ENCODE measurements at regions not wholly inside any gene's neighbourhood (a gene's known extent, or its start where the extent isn't known, plus 50 kb on each side); places are given as distances from the start of the nearest gene placed in this dataset.

DNA sequence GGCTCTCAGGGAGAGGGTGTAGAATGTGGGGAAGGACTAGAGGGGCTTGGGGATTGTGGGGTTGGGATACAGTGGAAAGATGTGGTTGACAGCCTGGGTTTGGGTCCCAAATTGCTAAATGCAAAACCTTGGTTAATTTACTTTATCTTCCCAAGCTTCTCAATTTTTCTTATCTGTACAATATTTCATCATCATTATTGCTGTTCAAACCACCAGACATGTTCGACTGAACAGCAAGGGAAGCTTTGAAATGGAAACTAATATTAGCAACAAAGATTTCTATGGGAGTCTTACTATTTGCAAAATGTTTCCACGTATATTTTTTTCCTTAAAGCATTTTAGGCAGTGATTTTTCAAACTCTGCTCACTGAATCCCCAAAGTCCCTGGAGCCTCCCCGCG lies 67.0 kb upstream of the KAZN start:
- Histone ChIP-seq H3K27me3 (ENCODE audit: control insufficient read depth in 2 of 2, insufficient read depth in 2 of 2, low read length in 2 of 2) (no peaks in the 10 kb centered on the region), H3K27ac (ENCODE audit: low read depth in 2 of 2, low read length in 2 of 2) (no peak overlapping the region), H3K9ac (ENCODE audit: low read depth in 1 of 2, low read length in 2 of 2) (no peak overlapping the region), H3K9me3 (ENCODE audit: control insufficient read depth in 2 of 2, low read length in 2 of 2) (no peaks in the 10 kb centered on the region), H3K36me3 (ENCODE audit: control insufficient read depth in 2 of 2, insufficient read depth in 2 of 2, low read length in 2 of 2) (no peaks in the 10 kb centered on the region), H3K4me1 (ENCODE audit: control insufficient read depth in 2 of 2, insufficient read depth in 2 of 2, low read length in 2 of 2) (peaks cover 0 to 2% of the 10 kb centered on the region in 2 donors), H3K4me3 (ENCODE audit: low read length in 2 of 2) (no peak overlapping the region)

GRCh38 chr1:14535619-14536355 lies 62.7 kb upstream of the KAZN start:
- Histone ChIP-seq H3K9me3 (ENCODE audit: control insufficient read depth in 2 of 2, low read length in 2 of 2) (no peaks in the 10 kb centered on the region), H3K4me1 (ENCODE audit: control insufficient read depth in 2 of 2, insufficient read depth in 2 of 2, low read length in 2 of 2) (peaks cover 0 to 2% of the 10 kb centered on the region in 2 donors), H3K27ac (ENCODE audit: low read depth in 2 of 2, low read length in 2 of 2) (no peak overlapping the region), H3K4me3 (ENCODE audit: low read length in 2 of 2) (no peak overlapping the region), H3K9ac (ENCODE audit: low read depth in 1 of 2, low read length in 2 of 2) (no peak overlapping the region), H3K36me3 (ENCODE audit: control insufficient read depth in 2 of 2, insufficient read depth in 2 of 2, low read length in 2 of 2) (no peaks in the 10 kb centered on the region), H3K27me3 (ENCODE audit: control insufficient read depth in 2 of 2, insufficient read depth in 2 of 2, low read length in 2 of 2) (no peaks in the 10 kb centered on the region)

DNA sequence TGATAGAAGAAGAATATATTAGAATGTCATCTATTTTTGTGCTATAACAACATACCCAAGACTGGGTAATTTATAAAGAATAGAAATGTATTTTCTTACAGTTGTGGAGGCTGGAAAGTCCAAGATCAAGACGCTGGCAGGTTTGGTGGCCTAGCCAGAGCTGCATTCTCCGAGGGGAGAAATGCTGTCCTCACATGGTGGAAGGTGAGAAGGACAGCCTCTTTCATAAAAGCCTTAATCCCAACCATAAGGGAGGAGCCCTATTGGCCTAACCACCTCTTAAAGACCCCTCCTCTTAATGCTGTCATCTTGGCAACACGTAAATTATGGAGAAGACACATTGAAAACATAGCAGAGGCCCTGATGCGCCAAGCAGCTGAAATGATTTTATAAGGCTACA lies 60.1 kb upstream of the KAZN start:
- Histone ChIP-seq H3K27ac (ENCODE audit: low read depth in 2 of 2, low read length in 2 of 2) (no peak overlapping the region), H3K4me1 (ENCODE audit: control insufficient read depth in 2 of 2, insufficient read depth in 2 of 2, low read length in 2 of 2) (peaks cover 0 to 2% of the 10 kb centered on the region in 2 donors), H3K27me3 (ENCODE audit: control insufficient read depth in 2 of 2, insufficient read depth in 2 of 2, low read length in 2 of 2) (no peaks in the 10 kb centered on the region), H3K9me3 (ENCODE audit: control insufficient read depth in 2 of 2, low read length in 2 of 2) (no peaks in the 10 kb centered on the region), H3K36me3 (ENCODE audit: control insufficient read depth in 2 of 2, insufficient read depth in 2 of 2, low read length in 2 of 2) (no peaks in the 10 kb centered on the region), H3K4me3 (ENCODE audit: low read length in 2 of 2) (no peak overlapping the region), H3K9ac (ENCODE audit: low read depth in 1 of 2, low read length in 2 of 2) (no peak overlapping the region)

GRCh38 chr1:14539309-14539708 lies 59.2 kb upstream of the KAZN start:
- peaks cover 0 to 2% of the 10 kb centered on the region in 2 donors for H3K4me1 ChIP-seq (ENCODE audit: control insufficient read depth in 2 of 2, insufficient read depth in 2 of 2, low read length in 2 of 2)

GRCh38 chr1:14539953-14540563 lies 58.4 kb upstream of the KAZN start:
- Histone ChIP-seq H3K4me1 (ENCODE audit: control insufficient read depth in 2 of 2, insufficient read depth in 2 of 2, low read length in 2 of 2) (peaks cover 0 to 2% of the 10 kb centered on the region in 2 donors), H3K4me3 (ENCODE audit: low read length in 2 of 2) (no peak overlapping the region), H3K27me3 (ENCODE audit: control insufficient read depth in 2 of 2, insufficient read depth in 2 of 2, low read length in 2 of 2) (no peaks in the 10 kb centered on the region), H3K27ac (ENCODE audit: low read depth in 2 of 2, low read length in 2 of 2) (no peak overlapping the region), H3K9me3 (ENCODE audit: control insufficient read depth in 2 of 2, low read length in 2 of 2) (no peaks in the 10 kb centered on the region), H3K36me3 (ENCODE audit: control insufficient read depth in 2 of 2, insufficient read depth in 2 of 2, low read length in 2 of 2) (no peaks in the 10 kb centered on the region), H3K9ac (ENCODE audit: low read depth in 1 of 2, low read length in 2 of 2) (no peak overlapping the region)

More at GRCh38 chr1:14539309-14539708, 59.2 kb upstream of the KAZN start:
- Histone ChIP-seq H3K9ac (ENCODE audit: low read depth in 1 of 2, low read length in 2 of 2) (no peak overlapping the region), H3K27ac (ENCODE audit: low read depth in 2 of 2, low read length in 2 of 2) (no peak overlapping the region), H3K36me3 (ENCODE audit: control insufficient read depth in 2 of 2, insufficient read depth in 2 of 2, low read length in 2 of 2) (no peaks in the 10 kb centered on the region), H3K4me3 (ENCODE audit: low read length in 2 of 2) (no peak overlapping the region), H3K27me3 (ENCODE audit: control insufficient read depth in 2 of 2, insufficient read depth in 2 of 2, low read length in 2 of 2) (no peaks in the 10 kb centered on the region), H3K9me3 (ENCODE audit: control insufficient read depth in 2 of 2, low read length in 2 of 2) (no peaks in the 10 kb centered on the region)

DNA sequence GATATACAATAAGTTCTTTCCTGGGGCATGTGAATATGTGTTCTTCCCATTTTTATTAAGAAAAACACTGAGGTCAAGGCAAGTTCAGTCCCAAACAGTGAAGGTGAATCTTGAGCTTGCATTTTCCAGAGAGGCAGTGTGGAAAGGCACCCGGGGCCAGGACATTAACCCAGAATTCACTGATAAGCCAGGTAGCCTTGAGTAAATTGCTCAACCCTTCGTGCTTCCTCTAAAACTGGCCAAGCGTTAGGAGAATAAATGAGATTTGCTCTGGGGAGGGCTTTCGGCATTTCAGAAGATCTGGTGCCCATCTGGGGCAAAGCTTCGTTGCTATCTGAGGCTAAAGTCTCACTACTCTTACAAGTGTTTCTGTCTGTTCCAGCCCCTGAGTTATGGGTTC lies 57.1 kb upstream of the KAZN start:
- Histone ChIP-seq H3K4me3 (ENCODE audit: low read length in 2 of 2) (no peak overlapping the region), H3K4me1 (ENCODE audit: control insufficient read depth in 2 of 2, insufficient read depth in 2 of 2, low read length in 2 of 2) (no peaks in the 10 kb centered on the region), H3K9ac (ENCODE audit: low read depth in 1 of 2, low read length in 2 of 2) (no peak overlapping the region), H3K27me3 (ENCODE audit: control insufficient read depth in 2 of 2, insufficient read depth in 2 of 2, low read length in 2 of 2) (no peaks in the 10 kb centered on the region), H3K36me3 (ENCODE audit: control insufficient read depth in 2 of 2, insufficient read depth in 2 of 2, low read length in 2 of 2) (no peaks in the 10 kb centered on the region), H3K9me3 (ENCODE audit: control insufficient read depth in 2 of 2, low read length in 2 of 2) (no peaks in the 10 kb centered on the region), H3K27ac (ENCODE audit: low read depth in 2 of 2, low read length in 2 of 2) (no peak overlapping the region)

GRCh38 chr1:14543191-14543840 lies 55.2 kb upstream of the KAZN start:
- Histone ChIP-seq H3K9me3 (ENCODE audit: control insufficient read depth in 2 of 2, low read length in 2 of 2) (no peaks in the 10 kb centered on the region), H3K9ac (ENCODE audit: low read depth in 1 of 2, low read length in 2 of 2) (no peak overlapping the region), H3K4me1 (ENCODE audit: control insufficient read depth in 2 of 2, insufficient read depth in 2 of 2, low read length in 2 of 2) (no peaks in the 10 kb centered on the region), H3K4me3 (ENCODE audit: low read length in 2 of 2) (no peak overlapping the region), H3K27ac (ENCODE audit: low read depth in 2 of 2, low read length in 2 of 2) (no peak overlapping the region), H3K27me3 (ENCODE audit: control insufficient read depth in 2 of 2, insufficient read depth in 2 of 2, low read length in 2 of 2) (no peaks in the 10 kb centered on the region), H3K36me3 (ENCODE audit: control insufficient read depth in 2 of 2, insufficient read depth in 2 of 2, low read length in 2 of 2) (no peaks in the 10 kb centered on the region)

DNA sequence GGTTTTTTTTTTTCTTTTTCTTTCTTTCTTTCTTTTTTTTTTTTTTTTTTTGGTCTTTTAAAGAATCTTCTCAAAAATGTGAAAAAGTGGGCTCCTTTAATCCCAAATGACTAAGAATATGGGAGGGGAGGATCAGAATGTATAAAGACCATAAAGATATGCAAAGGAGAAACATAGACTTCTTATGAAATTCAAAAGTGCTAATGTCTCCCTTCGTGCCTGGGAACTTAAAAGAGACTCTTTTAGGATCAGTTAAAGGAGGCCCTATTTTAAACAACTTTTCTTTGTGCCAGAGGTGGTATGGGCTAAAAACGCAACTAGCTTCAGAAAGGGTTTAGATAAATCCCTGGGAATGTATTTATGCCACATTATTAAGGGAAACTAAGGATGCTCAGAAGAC lies 54.2 kb upstream of the KAZN start:
- H3K36me3 ChIP-seq (ENCODE audit: control insufficient read depth in 2 of 2, insufficient read depth in 2 of 2, low read length in 2 of 2) = no peaks in the 10 kb centered on the region
- H3K4me3 ChIP-seq (ENCODE audit: low read length in 2 of 2) = no peak overlapping the region
- H3K27ac ChIP-seq (ENCODE audit: low read depth in 2 of 2, low read length in 2 of 2) = no peak overlapping the region
- no peaks in the 10 kb centered on the region for H3K4me1 ChIP-seq (ENCODE audit: control insufficient read depth in 2 of 2, insufficient read depth in 2 of 2, low read length in 2 of 2)
- H3K9ac ChIP-seq (ENCODE audit: low read depth in 1 of 2, low read length in 2 of 2) = no peak overlapping the region
- no peaks in the 10 kb centered on the region for H3K27me3 ChIP-seq (ENCODE audit: control insufficient read depth in 2 of 2, insufficient read depth in 2 of 2, low read length in 2 of 2)
- no peaks in the 10 kb centered on the region for H3K9me3 ChIP-seq (ENCODE audit: control insufficient read depth in 2 of 2, low read length in 2 of 2)

GRCh38 chr1:14545422-14546025 lies 53.0 kb upstream of the KAZN start:
- Histone ChIP-seq H3K27ac (ENCODE audit: low read depth in 2 of 2, low read length in 2 of 2) (no peak overlapping the region), H3K4me1 (ENCODE audit: control insufficient read depth in 2 of 2, insufficient read depth in 2 of 2, low read length in 2 of 2) (no peaks in the 10 kb centered on the region), H3K27me3 (ENCODE audit: control insufficient read depth in 2 of 2, insufficient read depth in 2 of 2, low read length in 2 of 2) (no peaks in the 10 kb centered on the region), H3K4me3 (ENCODE audit: low read length in 2 of 2) (no peak overlapping the region), H3K36me3 (ENCODE audit: control insufficient read depth in 2 of 2, insufficient read depth in 2 of 2, low read length in 2 of 2) (no peaks in the 10 kb centered on the region), H3K9ac (ENCODE audit: low read depth in 1 of 2, low read length in 2 of 2) (no peak overlapping the region), H3K9me3 (ENCODE audit: control insufficient read depth in 2 of 2, low read length in 2 of 2) (no peaks in the 10 kb centered on the region)

GRCh38 chr1:14546416-14546815 lies 52.1 kb upstream of the KAZN start:
- Histone ChIP-seq H3K36me3 (ENCODE audit: control insufficient read depth in 2 of 2, insufficient read depth in 2 of 2, low read length in 2 of 2) (no peaks in the 10 kb centered on the region), H3K4me3 (ENCODE audit: low read length in 2 of 2) (no peak overlapping the region), H3K9me3 (ENCODE audit: control insufficient read depth in 2 of 2, low read length in 2 of 2) (no peaks in the 10 kb centered on the region), H3K4me1 (ENCODE audit: control insufficient read depth in 2 of 2, insufficient read depth in 2 of 2, low read length in 2 of 2) (no peaks in the 10 kb centered on the region), H3K9ac (ENCODE audit: low read depth in 1 of 2, low read length in 2 of 2) (no peak overlapping the region), H3K27ac (ENCODE audit: low read depth in 2 of 2, low read length in 2 of 2) (no peak overlapping the region), H3K27me3 (ENCODE audit: control insufficient read depth in 2 of 2, insufficient read depth in 2 of 2, low read length in 2 of 2) (no peaks in the 10 kb centered on the region)
